GM23338 (cell line): ENCODE measurements at regions not wholly inside any gene's neighbourhood (a gene's known extent, or its start where the extent isn't known, plus 50 kb on each side); places are given as distances from the start of the nearest gene placed in this dataset.

ENCODE experiments used
- ATAC-seq: fragments of 200-7000 bp; cut with Tn5 transposase; 3 replicates; pipeline ENCODE4 v1.9.1; 2020
- DNase-seq: peaks from one replicate; pipeline ENCODE4 v3.0.0-alpha.2; 2015; ENCODE audit warnings: low spot score
- H2AFZ ChIP-seq: fragments of 200-600 bp; sonication (generic); 2 replicates; pipeline ENCODE4 v1.8.0; 2016; ENCODE audit warnings: antibody characterized with exemption, mild to moderate bottlenecking, moderate library complexity
- H3F3A ChIP-seq: fragments of 200-600 bp; sonication (generic); replicated peaks from 2 replicates; pipeline ENCODE4 v1.8.0; 2017; ENCODE audit warnings: antibody characterized with exemption, mixed run types, low read depth
- H3K27ac ChIP-seq: fragments of 200-600 bp; sonication (generic); 2 replicates; pipeline ENCODE4 v1.6.1; 2016; ENCODE audit warnings: low read depth
- H3K27me3 ChIP-seq: fragments of 200-600 bp; sonication (generic); 2 replicates; pipeline ENCODE4 v1.8.0; 2016; ENCODE audit warnings: mild to moderate bottlenecking, mixed run types, moderate library complexity; ENCODE audit not compliant: insufficient read depth
- H3K36me3 ChIP-seq: fragments of 200-600 bp; sonication (generic); 2 replicates; pipeline ENCODE4 v1.8.0; 2016; ENCODE audit warnings: mild to moderate bottlenecking; ENCODE audit not compliant: insufficient read depth
- H3K4me1 ChIP-seq: fragments of 200-600 bp; sonication (generic); 2 replicates; pipeline ENCODE4 v1.8.0; 2016; ENCODE audit warnings: mild to moderate bottlenecking, moderate library complexity; ENCODE audit not compliant: insufficient read depth
- H3K4me2 ChIP-seq: fragments of 200-600 bp; sonication (generic); 2 replicates; pipeline ENCODE4 v1.7.1; 2017; ENCODE audit warnings: mixed run types
- H3K4me3 ChIP-seq: fragments of 200-600 bp; sonication (generic); 2 replicates; pipeline ENCODE4 v1.6.1; 2016; ENCODE audit warnings: mixed run types
- H3K79me2 ChIP-seq: fragments of 200-600 bp; sonication (generic); replicated peaks from 2 replicates; pipeline ENCODE4 v1.8.0; 2017; ENCODE audit warnings: mild to moderate bottlenecking; ENCODE audit not compliant: insufficient read depth
- H3K9me2 ChIP-seq: fragments of 200-600 bp; sonication (generic); 2 replicates; pipeline ENCODE4 v1.8.0; 2017; ENCODE audit not compliant: insufficient read depth
- H4K20me1 ChIP-seq: fragments of 200-600 bp; sonication (generic); replicated peaks from 2 replicates; pipeline ENCODE4 v1.8.0; 2017; ENCODE audit warnings: mild to moderate bottlenecking; ENCODE audit not compliant: insufficient read depth
- H3K27ac Mint-ChIP-seq: 2 replicates; pipeline ENCODE4 v1.8.0; 2020; ENCODE audit warnings: inconsistent platforms, mild to moderate bottlenecking, moderate library complexity, mixed read lengths
- H3K27me3 Mint-ChIP-seq: 3 replicates; pipeline ENCODE4 v1.8.0; 2022; ENCODE audit warnings: low read depth, mild to moderate bottlenecking, moderate library complexity, mixed read lengths, inconsistent platforms; ENCODE audit not compliant: insufficient read depth, poor library complexity
- H3K36me3 Mint-ChIP-seq: 3 replicates; pipeline ENCODE4 v1.8.0; 2021; ENCODE audit warnings: low read depth, mild to moderate bottlenecking, inconsistent platforms, moderate library complexity, mixed read lengths
- H3K4me1 Mint-ChIP-seq: 3 replicates; pipeline ENCODE4 v1.8.0; 2020; ENCODE audit warnings: mild to moderate bottlenecking, inconsistent platforms, mixed read lengths
- H3K4me3 Mint-ChIP-seq: 3 replicates; pipeline ENCODE4 v1.8.0; 2021; ENCODE audit warnings: moderate library complexity, mild to moderate bottlenecking, inconsistent platforms, mixed read lengths
- H3K9me3 Mint-ChIP-seq: 3 replicates; pipeline ENCODE4 v1.8.0; 2020; ENCODE audit warnings: moderate library complexity, mild to moderate bottlenecking, inconsistent platforms, mixed read lengths
- CREB1 ChIP-seq: fragments of 250-450 bp; sonication (Bioruptor Pico); IDR thresholded peaks from 2 replicates; pipeline ENCODE4 v1.5.0; 2020; ENCODE audit warnings: low read depth, mild to moderate bottlenecking, moderate library complexity
- CTCF ChIP-seq, 2 experiments: fragments of 200-600 bp in 1 of 2; sonication (generic) in 1 of 2; conservative IDR thresholded peaks; 2 replicates each; pipeline versions ENCODE4 v1.5.1 to v1.6.1; 2016 to 2017; ENCODE audit warnings: antibody characterized with exemption in 2 of 2, low read depth in 2 of 2, mild to moderate bottlenecking in 2 of 2, moderate library complexity in 1 of 2
- ETS1 ChIP-seq: IDR thresholded peaks from 2 replicates; pipeline ENCODE4 v1.6.1; 2016; ENCODE audit warnings: antibody characterized with exemption
- EZH2 ChIP-seq: fragments of 200-600 bp; sonication (generic); IDR thresholded peaks from one replicate; pipeline ENCODE4 v1.8.0; 2017; ENCODE audit warnings: antibody characterized with exemption, mild to moderate bottlenecking, low read depth; ENCODE audit not compliant: unreplicated experiment
- EZH2phosphoT487 ChIP-seq: fragments of 200-600 bp; sonication (generic); IDR thresholded peaks from one replicate; pipeline ENCODE4 v1.8.1; 2018; ENCODE audit warnings: antibody characterized with exemption; ENCODE audit not compliant: unreplicated experiment
- JUNB ChIP-seq: IDR thresholded peaks from one replicate; pipeline ENCODE4 v1.6.1; 2016; ENCODE audit warnings: antibody characterized with exemption; ENCODE audit not compliant: unreplicated experiment
- NANOG ChIP-seq: IDR thresholded peaks from 2 replicates; pipeline ENCODE4 v1.6.1; 2016; ENCODE audit warnings: antibody characterized with exemption, borderline replicate concordance
- POLR2AphosphoS5 ChIP-seq: IDR thresholded peaks from 2 replicates; pipeline ENCODE4 v1.6.1; 2016; ENCODE audit warnings: antibody characterized with exemption, low read depth
- REST ChIP-seq: IDR thresholded peaks from one replicate; pipeline ENCODE4 v1.6.1; 2018; ENCODE audit warnings: antibody characterized with exemption; ENCODE audit not compliant: unreplicated experiment
- STAT1 ChIP-seq: IDR thresholded peaks from one replicate; pipeline ENCODE4 v1.6.1; 2016; ENCODE audit warnings: antibody characterized with exemption; ENCODE audit not compliant: unreplicated experiment
- ZNF114 ChIP-seq: fragments of 250-450 bp; sonication (Bioruptor Pico); IDR thresholded peaks from 2 replicates; pipeline ENCODE4 v1.5.0; 2020; ENCODE audit warnings: mild to moderate bottlenecking, moderate library complexity
- ZNF331 ChIP-seq: fragments of 250-450 bp; sonication (Bioruptor Pico); IDR thresholded peaks from 2 replicates; pipeline ENCODE4 v1.5.0; 2020; ENCODE audit warnings: low read depth, mild to moderate bottlenecking, moderate library complexity
- ZNF462 ChIP-seq: fragments of 250-450 bp; sonication (Bioruptor Pico); IDR thresholded peaks from 2 replicates; pipeline ENCODE4 v1.5.0; 2020; ENCODE audit warnings: mild to moderate bottlenecking, moderate library complexity

- Mint-ChIP-seq H3K27me3 (peaks cover 2% of the 10 kb centered on the region), H3K9me3 (no peaks in the 10 kb centered on the region; the same call in 1 of the 3 replicates), H3K27ac (no peak overlapping the region), H3K36me3 (peaks cover 4% of the 10 kb centered on the region; the same call in 1 of the 3 replicates), H3K4me1 (no peaks in the 10 kb centered on the region), H3K4me3 (no peak overlapping the region)
- Histone ChIP-seq H3K4me2 (no peak overlapping the region), H3K4me1 (peaks cover 4% of the 10 kb centered on the region; the same call in 1 of the 2 replicates), H3K79me2 (no peaks in the 10 kb centered on the region), H3F3A (no peaks in the 10 kb centered on the region), H3K4me3 (no peak overlapping the region), H3K9me2 (no peaks in the 10 kb centered on the region), H3K36me3 (no peaks in the 10 kb centered on the region), H3K27me3 (no peaks in the 10 kb centered on the region), H2AFZ (no peak overlapping the region), H4K20me1 (no peaks in the 10 kb centered on the region), H3K27ac (no peak overlapping the region)
- ATAC-seq = no peak
- no peak for DNase-seq
- TF ChIP-seq ETS1 (no peak), REST (no peak), CREB1 (CRISPR knock-in tag) (no peak), JUNB (no peak), ZNF331 (CRISPR knock-in tag) (no peak), STAT1 (no peak), CTCF (conservative IDR thresholded peaks at IDR 0.05; ENCODE audit: low read depth in 2 of 2) (no peak), EZH2 (no peak), ZNF462 (CRISPR knock-in tag) (no peak), EZH2phosphoT487 (no peak), NANOG (no peak), POLR2AphosphoS5 (no peak), ZNF114 (CRISPR knock-in tag) (no peak)
These were observed 677.1 kb downstream of the ZEB2 start for GRCh38 chr2:143842836-143843235.
